ENCODE measurements at regions not wholly inside any gene's neighbourhood (a gene's known extent, or its start where the extent isn't known, plus 50 kb on each side); places are given as distances from the start of the nearest gene placed in this dataset.
A peak's percentile ranks its signal among the peaks of the same experiment; 100 is the strongest.

DNA sequence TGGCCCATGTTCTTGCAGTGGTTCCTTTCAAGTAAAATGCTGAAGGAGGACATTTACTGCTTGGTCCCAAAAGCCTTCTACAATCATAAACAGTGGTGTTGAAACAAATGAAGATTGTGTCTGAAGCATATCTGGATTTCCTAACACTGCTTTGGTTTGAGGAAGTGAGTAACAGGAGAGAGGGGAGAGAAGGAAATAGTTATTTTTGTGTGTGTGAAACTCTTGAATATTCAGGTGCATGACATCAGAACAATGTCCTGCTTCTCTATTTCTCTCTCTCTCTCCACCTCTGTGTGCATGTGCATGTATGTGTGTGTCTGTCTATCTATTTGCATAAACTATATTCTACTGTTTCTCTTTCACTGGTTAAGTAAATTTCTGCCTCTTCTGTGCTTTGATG is 61.4 kb upstream of the TNFSF18 start:
- no peak overlapping the region for H3K27ac ChIP-seq (ENCODE audit: control insufficient read depth, insufficient read depth, low read length)
- peak; percentile 32 for FAIRE-seq
- DNase-seq (ENCODE audit: low read depth, low spot score), result no peak

DNA sequence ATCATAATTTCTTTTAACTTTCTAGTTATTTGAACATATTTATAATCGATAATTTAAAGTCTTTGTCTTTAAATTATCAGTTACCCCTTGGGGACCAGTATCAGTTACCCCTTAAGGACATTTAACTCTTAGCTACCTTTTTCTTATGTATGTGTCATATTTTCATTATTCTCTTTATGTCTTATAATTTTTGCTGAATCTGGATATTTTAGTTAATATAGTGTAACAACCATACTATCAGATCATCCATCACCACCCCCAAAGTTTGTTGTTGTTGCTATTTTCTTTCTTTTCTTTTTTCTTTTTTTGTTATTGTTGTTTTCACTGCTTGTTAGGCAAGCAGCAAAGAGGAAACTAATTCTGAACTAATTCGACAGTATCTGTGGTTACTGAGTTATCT is 57.0 kb upstream of the TNFSF18 start:
- TF ChIP-seq, protein P1, sequence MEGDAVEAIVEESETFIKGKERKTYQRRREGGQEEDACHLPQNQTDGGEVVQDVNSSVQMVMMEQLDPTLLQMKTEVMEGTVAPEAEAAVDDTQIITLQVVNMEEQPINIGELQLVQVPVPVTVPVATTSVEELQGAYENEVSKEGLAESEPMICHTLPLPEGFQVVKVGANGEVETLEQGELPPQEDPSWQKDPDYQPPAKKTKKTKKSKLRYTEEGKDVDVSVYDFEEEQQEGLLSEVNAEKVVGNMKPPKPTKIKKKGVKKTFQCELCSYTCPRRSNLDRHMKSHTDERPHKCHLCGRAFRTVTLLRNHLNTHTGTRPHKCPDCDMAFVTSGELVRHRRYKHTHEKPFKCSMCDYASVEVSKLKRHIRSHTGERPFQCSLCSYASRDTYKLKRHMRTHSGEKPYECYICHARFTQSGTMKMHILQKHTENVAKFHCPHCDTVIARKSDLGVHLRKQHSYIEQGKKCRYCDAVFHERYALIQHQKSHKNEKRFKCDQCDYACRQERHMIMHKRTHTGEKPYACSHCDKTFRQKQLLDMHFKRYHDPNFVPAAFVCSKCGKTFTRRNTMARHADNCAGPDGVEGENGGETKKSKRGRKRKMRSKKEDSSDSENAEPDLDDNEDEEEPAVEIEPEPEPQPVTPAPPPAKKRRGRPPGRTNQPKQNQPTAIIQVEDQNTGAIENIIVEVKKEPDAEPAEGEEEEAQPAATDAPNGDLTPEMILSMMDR (optimal IDR thresholded peaks at IDR 0.05 in 1 of 3, IDR thresholded peaks at IDR 0.05 in 1 of 3, conservative IDR thresholded peaks at IDR 0.05 in 1 of 3; ENCODE audit: extremely low read depth in 1 of 3, insufficient read depth in 2 of 3, low read length in 3 of 3), result no peak
- no peak for TF ChIP-seq EZH2 (IDR thresholded peaks at IDR 0.05; ENCODE audit: low read length)
- Histone ChIP-seq H3K9ac (ENCODE audit: control insufficient read depth, extremely low read depth, insufficient read depth, low read length) (no peak overlapping the region), H3K4me3 (ENCODE audit: control insufficient read depth in 2 of 3, extremely low read depth in 1 of 3, insufficient read depth in 2 of 3, low read depth in 1 of 3, low read length in 3 of 3) (no peak overlapping the region), H2AFZ (ENCODE audit: control insufficient read depth, low read length) (no peak overlapping the region), H4K20me1 (ENCODE audit: control insufficient read depth, extremely low read depth, insufficient read depth, low read length) (no peaks in the 10 kb centered on the region), H3K9me3 (ENCODE audit: control insufficient read depth, low read depth, low read length) (peaks cover 5% of the 10 kb centered on the region), H3K27ac (ENCODE audit: control insufficient read depth, insufficient read depth, low read length) (no peak overlapping the region), H3K4me1 (ENCODE audit: control insufficient read depth, extremely low read depth, insufficient read depth, low read length) (peaks cover 7% of the 10 kb centered on the region), H3K4me2 (ENCODE audit: control insufficient read depth, extremely low read depth, insufficient read depth, low read depth, low read length) (no peak overlapping the region), H3K36me3 (ENCODE audit: control insufficient read depth in 2 of 2, extremely low read depth in 1 of 2, insufficient read depth in 2 of 2, low read length in 2 of 2) (no peaks in the 10 kb centered on the region), H3K27me3 (ENCODE audit: control insufficient read depth, extremely low read depth, insufficient read depth, low read length) (no peaks in the 10 kb centered on the region), H3K9me1 (ENCODE audit: control insufficient read depth, extremely low read depth, insufficient read depth, low read length) (no peaks in the 10 kb centered on the region), H3K79me2 (ENCODE audit: control insufficient read depth, insufficient read depth, low read length) (no peaks in the 10 kb centered on the region)
- no peak for DNase-seq (ENCODE audit: low read depth, low spot score)
- dilution Hi-C loops (cut with MboI; ENCODE audit: extremely low pct_ligation_motif_present, low sequenced_read_pairs), result no loop called here
- no peak for FAIRE-seq

More for the DNA sequence above, 61.4 kb upstream of the TNFSF18 start:
- Histone ChIP-seq H3K4me3 (ENCODE audit: control insufficient read depth in 2 of 3, extremely low read depth in 1 of 3, insufficient read depth in 2 of 3, low read depth in 1 of 3, low read length in 3 of 3) (no peak overlapping the region), H4K20me1 (ENCODE audit: control insufficient read depth, extremely low read depth, insufficient read depth, low read length) (no peaks in the 10 kb centered on the region), H3K27me3 (ENCODE audit: control insufficient read depth, extremely low read depth, insufficient read depth, low read length) (no peaks in the 10 kb centered on the region), H3K4me1 (ENCODE audit: control insufficient read depth, extremely low read depth, insufficient read depth, low read length) (peaks cover 24% of the 10 kb centered on the region), H3K9ac (ENCODE audit: control insufficient read depth, extremely low read depth, insufficient read depth, low read length) (no peak overlapping the region), H3K4me2 (ENCODE audit: control insufficient read depth, extremely low read depth, insufficient read depth, low read depth, low read length) (no peak overlapping the region), H3K79me2 (ENCODE audit: control insufficient read depth, insufficient read depth, low read length) (no peaks in the 10 kb centered on the region), H3K9me3 (ENCODE audit: control insufficient read depth, low read depth, low read length) (peaks cover 1% of the 10 kb centered on the region), H2AFZ (ENCODE audit: control insufficient read depth, low read length) (peak overlapping the region; percentile 4), H3K36me3 (ENCODE audit: control insufficient read depth in 2 of 2, extremely low read depth in 1 of 2, insufficient read depth in 2 of 2, low read length in 2 of 2) (no peaks in the 10 kb centered on the region), H3K9me1 (ENCODE audit: control insufficient read depth, extremely low read depth, insufficient read depth, low read length) (no peaks in the 10 kb centered on the region)
- dilution Hi-C loops (cut with MboI; ENCODE audit: extremely low pct_ligation_motif_present, low sequenced_read_pairs), result no loop called here
- no peak for TF ChIP-seq EZH2 (IDR thresholded peaks at IDR 0.05; ENCODE audit: low read length)
- TF ChIP-seq, protein P1 (optimal IDR thresholded peaks at IDR 0.05 in 1 of 3, IDR thresholded peaks at IDR 0.05 in 1 of 3, conservative IDR thresholded peaks at IDR 0.05 in 1 of 3; ENCODE audit: extremely low read depth in 1 of 3, insufficient read depth in 2 of 3, low read length in 3 of 3), result no peak

Data from keratinocyte (primary cell).